ENCODE measurements at regions not wholly inside any gene's neighbourhood (a gene's known extent, or its start where the extent isn't known, plus 50 kb on each side); places are given as distances from the start of the nearest gene placed in this dataset.

GRCh38 chr6:14857501-14857900 is 388.4 kb upstream of the JARID2 start:
- TF ChIP-seq POLR2AphosphoS2 (IDR thresholded peaks at IDR 0.05; ENCODE audit: low read depth, low read length) (no peak), EZH2 (IDR thresholded peaks at IDR 0.05; ENCODE audit: borderline replicate concordance, control insufficient read depth, low read depth, low read length) (no peak), RAD21 (IDR thresholded peaks at IDR 0.05; ENCODE audit: insufficient read depth, low read depth, low read length) (no peak), PRDM15 (CRISPR knock-in tag; IDR thresholded peaks at IDR 0.05) (no peak), CTCF (IDR thresholded peaks at IDR 0.05 in 2 of 3, conservative IDR thresholded peaks at IDR 0.05 in 1 of 3; ENCODE audit: control insufficient read depth in 2 of 3, extremely low read depth in 1 of 3, insufficient read depth in 1 of 3, low read depth in 3 of 3, low read length in 3 of 3) (no peak), BHLHE40 (IDR thresholded peaks at IDR 0.05; ENCODE audit: borderline replicate concordance in 1 of 2, low read depth in 2 of 2, low read length in 1 of 2) (0 out of 4 replicates have a peak, but pooled peaks of 1 of the 2 experiments have one; percentile 10), ASH2L (IDR thresholded peaks at IDR 0.05; ENCODE audit: borderline replicate concordance, low read depth) (no peak)

All from GM12878 (cell line).